GM23338 (cell line): ENCODE measurements at regions not wholly inside any gene's neighbourhood (a gene's known extent, or its start where the extent isn't known, plus 50 kb on each side); places are given as distances from the start of the nearest gene placed in this dataset.

Experiments
- CREB1 ChIP-seq: fragments of 250-450 bp; sonication (Bioruptor Pico); IDR thresholded peaks from 2 replicates; pipeline ENCODE4 v1.5.0; 2020; ENCODE audit warnings: low read depth, mild to moderate bottlenecking, moderate library complexity
- ETS1 ChIP-seq: IDR thresholded peaks from 2 replicates; pipeline ENCODE4 v1.6.1; 2016; ENCODE audit warnings: antibody characterized with exemption
- EZH2 ChIP-seq: fragments of 200-600 bp; sonication (generic); IDR thresholded peaks from one replicate; pipeline ENCODE4 v1.8.0; 2017; ENCODE audit warnings: antibody characterized with exemption, mild to moderate bottlenecking, low read depth; ENCODE audit not compliant: unreplicated experiment
- EZH2phosphoT487 ChIP-seq: fragments of 200-600 bp; sonication (generic); IDR thresholded peaks from one replicate; pipeline ENCODE4 v1.8.1; 2018; ENCODE audit warnings: antibody characterized with exemption; ENCODE audit not compliant: unreplicated experiment
- JUNB ChIP-seq: IDR thresholded peaks from one replicate; pipeline ENCODE4 v1.6.1; 2016; ENCODE audit warnings: antibody characterized with exemption; ENCODE audit not compliant: unreplicated experiment
- POLR2AphosphoS5 ChIP-seq: IDR thresholded peaks from 2 replicates; pipeline ENCODE4 v1.6.1; 2016; ENCODE audit warnings: antibody characterized with exemption, low read depth
- REST ChIP-seq: IDR thresholded peaks from one replicate; pipeline ENCODE4 v1.6.1; 2018; ENCODE audit warnings: antibody characterized with exemption; ENCODE audit not compliant: unreplicated experiment
- STAT1 ChIP-seq: IDR thresholded peaks from one replicate; pipeline ENCODE4 v1.6.1; 2016; ENCODE audit warnings: antibody characterized with exemption; ENCODE audit not compliant: unreplicated experiment
- ZNF331 ChIP-seq: fragments of 250-450 bp; sonication (Bioruptor Pico); IDR thresholded peaks from 2 replicates; pipeline ENCODE4 v1.5.0; 2020; ENCODE audit warnings: low read depth, mild to moderate bottlenecking, moderate library complexity
- TF ChIP-seq, protein P1 (sequence below), 2 experiments: fragments of 200-600 bp in 1 of 2; sonication (generic) in 1 of 2; conservative IDR thresholded peaks; 2 replicates each; pipeline versions ENCODE4 v1.5.1 to v1.6.1; 2016 to 2017; ENCODE audit warnings: antibody characterized with exemption in 2 of 2, low read depth in 2 of 2, mild to moderate bottlenecking in 2 of 2, moderate library complexity in 1 of 2
- TF ChIP-seq, protein P2 (sequence below): fragments of 250-450 bp; sonication (Bioruptor Pico); IDR thresholded peaks from 2 replicates; pipeline ENCODE4 v1.5.0; 2020; ENCODE audit warnings: mild to moderate bottlenecking, moderate library complexity

- TF ChIP-seq, protein P1, sequence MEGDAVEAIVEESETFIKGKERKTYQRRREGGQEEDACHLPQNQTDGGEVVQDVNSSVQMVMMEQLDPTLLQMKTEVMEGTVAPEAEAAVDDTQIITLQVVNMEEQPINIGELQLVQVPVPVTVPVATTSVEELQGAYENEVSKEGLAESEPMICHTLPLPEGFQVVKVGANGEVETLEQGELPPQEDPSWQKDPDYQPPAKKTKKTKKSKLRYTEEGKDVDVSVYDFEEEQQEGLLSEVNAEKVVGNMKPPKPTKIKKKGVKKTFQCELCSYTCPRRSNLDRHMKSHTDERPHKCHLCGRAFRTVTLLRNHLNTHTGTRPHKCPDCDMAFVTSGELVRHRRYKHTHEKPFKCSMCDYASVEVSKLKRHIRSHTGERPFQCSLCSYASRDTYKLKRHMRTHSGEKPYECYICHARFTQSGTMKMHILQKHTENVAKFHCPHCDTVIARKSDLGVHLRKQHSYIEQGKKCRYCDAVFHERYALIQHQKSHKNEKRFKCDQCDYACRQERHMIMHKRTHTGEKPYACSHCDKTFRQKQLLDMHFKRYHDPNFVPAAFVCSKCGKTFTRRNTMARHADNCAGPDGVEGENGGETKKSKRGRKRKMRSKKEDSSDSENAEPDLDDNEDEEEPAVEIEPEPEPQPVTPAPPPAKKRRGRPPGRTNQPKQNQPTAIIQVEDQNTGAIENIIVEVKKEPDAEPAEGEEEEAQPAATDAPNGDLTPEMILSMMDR (conservative IDR thresholded peaks at IDR 0.05; ENCODE audit: low read depth in 2 of 2) = peak; percentile 38 to 53
- TF ChIP-seq EZH2 = no peak
- TF ChIP-seq POLR2AphosphoS5 = no peak
- TF ChIP-seq, protein P2, sequence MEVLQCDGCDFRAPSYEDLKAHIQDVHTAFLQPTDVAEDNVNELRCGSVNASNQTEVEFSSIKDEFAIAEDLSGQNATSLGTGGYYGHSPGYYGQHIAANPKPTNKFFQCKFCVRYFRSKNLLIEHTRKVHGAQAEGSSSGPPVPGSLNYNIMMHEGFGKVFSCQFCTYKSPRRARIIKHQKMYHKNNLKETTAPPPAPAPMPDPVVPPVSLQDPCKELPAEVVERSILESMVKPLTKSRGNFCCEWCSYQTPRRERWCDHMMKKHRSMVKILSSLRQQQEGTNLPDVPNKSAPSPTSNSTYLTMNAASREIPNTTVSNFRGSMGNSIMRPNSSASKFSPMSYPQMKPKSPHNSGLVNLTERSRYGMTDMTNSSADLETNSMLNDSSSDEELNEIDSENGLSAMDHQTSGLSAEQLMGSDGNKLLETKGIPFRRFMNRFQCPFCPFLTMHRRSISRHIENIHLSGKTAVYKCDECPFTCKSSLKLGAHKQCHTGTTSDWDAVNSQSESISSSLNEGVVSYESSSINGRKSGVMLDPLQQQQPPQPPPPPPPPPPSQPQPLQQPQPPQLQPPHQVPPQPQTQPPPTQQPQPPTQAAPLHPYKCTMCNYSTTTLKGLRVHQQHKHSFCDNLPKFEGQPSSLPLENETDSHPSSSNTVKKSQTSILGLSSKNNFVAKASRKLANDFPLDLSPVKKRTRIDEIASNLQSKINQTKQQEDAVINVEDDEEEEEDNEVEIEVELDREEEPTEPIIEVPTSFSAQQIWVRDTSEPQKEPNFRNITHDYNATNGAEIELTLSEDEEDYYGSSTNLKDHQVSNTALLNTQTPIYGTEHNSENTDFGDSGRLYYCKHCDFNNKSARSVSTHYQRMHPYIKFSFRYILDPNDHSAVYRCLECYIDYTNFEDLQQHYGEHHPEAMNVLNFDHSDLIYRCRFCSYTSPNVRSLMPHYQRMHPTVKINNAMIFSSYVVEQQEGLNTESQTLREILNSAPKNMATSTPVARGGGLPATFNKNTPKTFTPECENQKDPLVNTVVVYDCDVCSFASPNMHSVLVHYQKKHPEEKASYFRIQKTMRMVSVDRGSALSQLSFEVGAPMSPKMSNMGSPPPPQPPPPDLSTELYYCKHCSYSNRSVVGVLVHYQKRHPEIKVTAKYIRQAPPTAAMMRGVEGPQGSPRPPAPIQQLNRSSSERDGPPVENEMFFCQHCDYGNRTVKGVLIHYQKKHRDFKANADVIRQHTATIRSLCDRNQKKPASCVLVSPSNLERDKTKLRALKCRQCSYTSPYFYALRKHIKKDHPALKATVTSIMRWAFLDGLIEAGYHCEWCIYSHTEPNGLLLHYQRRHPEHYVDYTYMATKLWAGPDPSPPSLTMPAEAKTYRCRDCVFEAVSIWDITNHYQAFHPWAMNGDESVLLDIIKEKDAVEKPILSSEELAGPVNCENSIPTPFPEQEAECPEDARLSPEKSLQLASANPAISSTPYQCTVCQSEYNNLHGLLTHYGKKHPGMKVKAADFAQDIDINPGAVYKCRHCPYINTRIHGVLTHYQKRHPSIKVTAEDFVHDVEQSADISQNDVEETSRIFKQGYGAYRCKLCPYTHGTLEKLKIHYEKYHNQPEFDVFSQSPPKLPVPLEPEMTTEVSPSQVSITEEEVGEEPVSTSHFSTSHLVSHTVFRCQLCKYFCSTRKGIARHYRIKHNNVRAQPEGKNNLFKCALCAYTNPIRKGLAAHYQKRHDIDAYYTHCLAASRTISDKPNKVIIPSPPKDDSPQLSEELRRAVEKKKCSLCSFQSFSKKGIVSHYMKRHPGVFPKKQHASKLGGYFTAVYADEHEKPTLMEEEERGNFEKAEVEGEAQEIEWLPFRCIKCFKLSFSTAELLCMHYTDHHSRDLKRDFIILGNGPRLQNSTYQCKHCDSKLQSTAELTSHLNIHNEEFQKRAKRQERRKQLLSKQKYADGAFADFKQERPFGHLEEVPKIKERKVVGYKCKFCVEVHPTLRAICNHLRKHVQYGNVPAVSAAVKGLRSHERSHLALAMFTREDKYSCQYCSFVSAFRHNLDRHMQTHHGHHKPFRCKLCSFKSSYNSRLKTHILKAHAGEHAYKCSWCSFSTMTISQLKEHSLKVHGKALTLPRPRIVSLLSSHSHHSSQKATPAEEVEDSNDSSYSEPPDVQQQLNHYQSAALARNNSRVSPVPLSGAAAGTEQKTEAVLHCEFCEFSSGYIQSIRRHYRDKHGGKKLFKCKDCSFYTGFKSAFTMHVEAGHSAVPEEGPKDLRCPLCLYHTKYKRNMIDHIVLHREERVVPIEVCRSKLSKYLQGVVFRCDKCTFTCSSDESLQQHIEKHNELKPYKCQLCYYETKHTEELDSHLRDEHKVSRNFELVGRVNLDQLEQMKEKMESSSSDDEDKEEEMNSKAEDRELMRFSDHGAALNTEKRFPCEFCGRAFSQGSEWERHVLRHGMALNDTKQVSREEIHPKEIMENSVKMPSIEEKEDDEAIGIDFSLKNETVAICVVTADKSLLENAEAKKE (CRISPR knock-in tag) = no peak
- no peak for TF ChIP-seq STAT1
- no peak for TF ChIP-seq EZH2phosphoT487
- no peak for TF ChIP-seq ZNF331 (CRISPR knock-in tag)
- TF ChIP-seq REST = no peak
- TF ChIP-seq ETS1 = no peak
- no peak for TF ChIP-seq CREB1 (CRISPR knock-in tag)
- no peak for TF ChIP-seq JUNB
These were observed 60.4 kb downstream of the FZD10 start for GRCh38 chr12:130222519-130223218.
